WTC11 (cell line): ENCODE measurements at regions not wholly inside any gene's neighbourhood (a gene's known extent, or its start where the extent isn't known, plus 50 kb on each side); places are given as distances from the start of the nearest gene placed in this dataset.

Experiments used
- ATAC-seq: fragments of 200-7000 bp; cut with Tn5 transposase; 2 replicates; pipeline ENCODE4 v1.10.0; 2021; ENCODE audit warnings: mild to moderate bottlenecking, moderate library complexity
- CTCF ChIA-PET: fragments of 300-600 bp; sonication (Branson Sonifier 250); formaldehyde crosslinking; loops from one replicate; lab custom pipeline; 2021; ENCODE audit warnings: antibody characterized with exemption; lab: Charles Lee
- POLR2A ChIA-PET: fragments of 350-600 bp; sonication (Branson Sonifier 250); formaldehyde crosslinking; loops from one replicate; lab custom pipeline; 2021; ENCODE audit warnings: antibody characterized with exemption; lab: Charles Lee
- DNase-seq: peaks from one replicate; pipeline ENCODE4 v3.0.0; 2021; ENCODE audit warnings: low spot score
- H3K27ac Mint-ChIP-seq: 2 replicates; pipeline ENCODE4 v1.8.0; 2021; ENCODE audit warnings: mixed read lengths
- H3K27me3 Mint-ChIP-seq: 2 replicates; pipeline ENCODE4 v1.8.0; 2021; ENCODE audit warnings: low read depth, mild to moderate bottlenecking, moderate library complexity, mixed read lengths
- H3K36me3 Mint-ChIP-seq: 2 replicates; pipeline ENCODE4 v1.8.0; 2021; ENCODE audit warnings: mixed read lengths
- H3K4me1 Mint-ChIP-seq: 2 replicates; pipeline ENCODE4 v1.8.0; 2022; ENCODE audit warnings: mixed read lengths
- H3K4me3 Mint-ChIP-seq: 2 replicates; pipeline ENCODE4 v1.8.0; 2021; ENCODE audit warnings: mild to moderate bottlenecking, moderate library complexity, mixed read lengths
- H3K9me3 Mint-ChIP-seq: 2 replicates; pipeline ENCODE4 v1.8.0; 2021; ENCODE audit warnings: mixed read lengths
- ATF1 ChIP-seq: sonication (generic); formaldehyde crosslinking; IDR thresholded peaks from 2 replicates; pipeline ENCODE4 v1.8.1; 2023; ENCODE audit warnings: mild to moderate bottlenecking, moderate library complexity, missing genetic modification reagents
- ATF3 ChIP-seq: sonication (generic); formaldehyde crosslinking; conservative IDR thresholded peaks from 2 replicates; pipeline ENCODE4 v1.8.1; 2022; ENCODE audit warnings: mild to moderate bottlenecking, missing genetic modification reagents
- CDX4 ChIP-seq: fragments of 250-450 bp; sonication (Bioruptor Pico); IDR thresholded peaks from 2 replicates; pipeline ENCODE4 v1.9.0; 2021; ENCODE audit warnings: moderate library complexity, mild to moderate bottlenecking, inconsistent platforms, borderline replicate concordance
- FOXK1 ChIP-seq: sonication (generic); formaldehyde crosslinking; IDR thresholded peaks from 2 replicates; pipeline ENCODE4 v1.8.0; 2022; ENCODE audit warnings: mild to moderate bottlenecking, moderate library complexity, missing genetic modification reagents
- FOXP1 ChIP-seq: sonication (generic); formaldehyde crosslinking; IDR thresholded peaks from 2 replicates; pipeline ENCODE4 v1.8.0; 2022; ENCODE audit warnings: missing genetic modification reagents, mild to moderate bottlenecking, moderate library complexity, borderline replicate concordance
- IRF2 ChIP-seq: sonication (generic); formaldehyde crosslinking; IDR thresholded peaks from 2 replicates; pipeline ENCODE4 v1.8.0; 2022; ENCODE audit warnings: low read depth, missing genetic modification reagents, borderline replicate concordance
- JAZF1 ChIP-seq: fragments of 250-450 bp; sonication (Bioruptor Pico); IDR thresholded peaks from 2 replicates; pipeline ENCODE4 v1.9.0; 2021; ENCODE audit warnings: moderate library complexity, mild to moderate bottlenecking, inconsistent platforms
- NR3C1 ChIP-seq: sonication (generic); formaldehyde crosslinking; conservative IDR thresholded peaks from 2 replicates; pipeline ENCODE4 v1.8.1; 2023; ENCODE audit warnings: low read depth, mild to moderate bottlenecking, missing genetic modification reagents
- PRDM15 ChIP-seq: sonication (generic); formaldehyde crosslinking; IDR thresholded peaks from 2 replicates; pipeline ENCODE4 v1.8.0; 2022; ENCODE audit warnings: missing genetic modification reagents
- ZNF232 ChIP-seq: sonication (generic); formaldehyde crosslinking; IDR thresholded peaks from 2 replicates; pipeline ENCODE4 v1.8.0; 2022; ENCODE audit warnings: mild to moderate bottlenecking, missing genetic modification reagents
- ZNF281 ChIP-seq: sonication (generic); formaldehyde crosslinking; IDR thresholded peaks from 2 replicates; pipeline ENCODE4 v1.8.0; 2023; ENCODE audit warnings: mild to moderate bottlenecking, missing genetic modification reagents
- ZNF396 ChIP-seq: fragments of 250-450 bp; sonication (Bioruptor Pico); IDR thresholded peaks from 2 replicates; pipeline ENCODE4 v1.8.0; 2021; ENCODE audit warnings: mild to moderate bottlenecking, moderate library complexity, borderline replicate concordance
- ZNF416 ChIP-seq: fragments of 250-450 bp; sonication (Bioruptor Pico); IDR thresholded peaks from 2 replicates; pipeline ENCODE4 v1.9.0; 2021; ENCODE audit warnings: mild to moderate bottlenecking, inconsistent platforms
- ZNF512 ChIP-seq: sonication (generic); formaldehyde crosslinking; IDR thresholded peaks from 2 replicates; pipeline ENCODE4 v1.8.1; 2022; ENCODE audit warnings: missing genetic modification reagents, borderline replicate concordance
- ZSCAN18 ChIP-seq: fragments of 250-450 bp; sonication (Bioruptor Pico); IDR thresholded peaks from 2 replicates; pipeline ENCODE4 v2.1.2; 2022; ENCODE audit warnings: mild to moderate bottlenecking, moderate library complexity

GRCh38 chr11:23263466-23263865, 403.2 kb upstream of the CCDC179 start (continued):
- TF ChIP-seq PRDM15 (CRISPR knock-in tag) (no peak), ZNF512 (CRISPR knock-in tag) (no peak), IRF2 (no peak), ATF3 (no peak), NR3C1 (no peak), CDX4 (CRISPR knock-in tag) (no peak), ZNF396 (CRISPR knock-in tag) (no peak), FOXP1 (CRISPR knock-in tag) (no peak), FOXK1 (CRISPR knock-in tag) (no peak), ZSCAN18 (CRISPR knock-in tag) (no peak), ATF1 (no peak), ZNF232 (CRISPR knock-in tag) (no peak), ZNF416 (CRISPR knock-in tag) (no peak), JAZF1 (no peak)

GRCh38 chr11:23272095-23272494, 411.8 kb upstream of the CCDC179 start:
- ChIA-PET POLR2A (no interaction called here), CTCF (no interaction called here)
- no peaks in the 10 kb centered on the region for H3K9me3 Mint-ChIP-seq
- no peak for TF ChIP-seq ZNF281 (CRISPR knock-in tag)
- peaks cover 2% of the 10 kb centered on the region; the same call in 1 of the 2 replicates for H3K4me1 Mint-ChIP-seq
- no peak overlapping the region for H3K4me3 Mint-ChIP-seq
- H3K36me3 Mint-ChIP-seq, result no peaks in the 10 kb centered on the region
- DNase-seq (no peak), ATAC-seq (no peak)
- H3K27ac Mint-ChIP-seq, result no peak overlapping the region
- H3K27me3 Mint-ChIP-seq, result no peaks in the 10 kb centered on the region
